GM12878 (cell line): ENCODE measurements at regions not wholly inside any gene's neighbourhood (a gene's known extent, or its start where the extent isn't known, plus 50 kb on each side); places are given as distances from the start of the nearest gene placed in this dataset.

Experiments used
- ATAC-seq: fragments of 200-7000 bp; cut with Tn5 transposase; 3 replicates; pipeline ENCODE4 v1.9.1; 2020; ENCODE audit warnings: mild to moderate bottlenecking, moderate library complexity
- BruUV-seq: library from RNA; stranded (reverse); fragments of 400-500 nt; replicated peaks from 2 replicates; lab custom pipeline; 2021; lab: Mats Ljungman, UMichigan
- CTCF ChIA-PET: fragments of 300-600 bp; sonication (Branson Sonifier 250); formaldehyde crosslinking; extraction: SDS; loops from one replicate; lab custom pipeline; 2021; ENCODE audit warnings: inconsistent platforms; lab: Yijun Ruan, JAX
- POLR2A ChIA-PET: fragments of 350-600 bp; formaldehyde crosslinking; extraction: SDS; loops from one replicate; lab custom pipeline; 2021; ENCODE audit warnings: inconsistent platforms; lab: Charles Lee
- RAD21 ChIA-PET: fragments of 300-600 bp; sonication (Branson Sonifier 250); formaldehyde crosslinking; loops from one replicate; lab custom pipeline; 2023; ENCODE audit warnings: antibody characterized with exemption; ENCODE audit not compliant: unreplicated experiment; lab: Charles Lee
- SMC1A ChIA-PET: fragments of 300-600 bp; sonication (Branson Sonifier 250); formaldehyde crosslinking; loops from one replicate; lab custom pipeline; 2023; ENCODE audit not compliant: unreplicated experiment, uncharacterized antibody; lab: Charles Lee
- DNase-seq: peaks from one replicate; pipeline ENCODE4 v3.0.0-alpha.2; 2011; ENCODE audit warnings: low read depth, low spot score
- FAIRE-seq: peaks from 3 replicates; lab custom pipeline; 2011; peaks lifted over from hg19 to GRCh38; lab: Jason Lieb, UNC
- H2AFZ ChIP-seq: 2 replicates; pipeline ENCODE4 v1.6.0; 2011; ENCODE audit warnings: low read depth, low read length, control low read depth; ENCODE audit not compliant: control insufficient read depth
- H3K27ac ChIP-seq: 2 replicates; pipeline ENCODE4 v1.5.1; 2011; ENCODE audit warnings: control low read depth; ENCODE audit not compliant: control insufficient read depth, insufficient read depth
- H3K27me3 ChIP-seq, 2 experiments: replicated peaks in 1 of 2; 2 replicates each; pipeline versions ENCODE4 v1.6.0 to v1.6.1; 2011; ENCODE audit warnings: low read length in 1 of 2; ENCODE audit not compliant: control insufficient read depth in 2 of 2, insufficient read depth in 2 of 2
- H3K36me3 ChIP-seq, 2 experiments: 2 replicates each; pipeline ENCODE4 v1.5.1; 2011; ENCODE audit warnings: low read length in 1 of 2; ENCODE audit not compliant: control insufficient read depth in 2 of 2, insufficient read depth in 2 of 2
- H3K4me1 ChIP-seq: 2 replicates; pipeline ENCODE4 v1.6.1; 2011; ENCODE audit warnings: mild to moderate bottlenecking, low read length, moderate library complexity, mixed read lengths; ENCODE audit not compliant: control insufficient read depth, insufficient read depth
- H3K4me2 ChIP-seq: 2 replicates; pipeline ENCODE4 v1.6.0; 2011; ENCODE audit warnings: control low read depth; ENCODE audit not compliant: control insufficient read depth, insufficient read depth
- H3K4me3 ChIP-seq: fragments of 200-600 bp; sonication (generic); 2 replicates; pipeline ENCODE4 v1.5.1; 2016
- H3K79me2 ChIP-seq: 2 replicates; pipeline ENCODE4 v1.6.0; 2011; ENCODE audit warnings: low read length; ENCODE audit not compliant: control insufficient read depth, insufficient read depth
- H3K9ac ChIP-seq: 2 replicates; pipeline ENCODE4 v1.8.0; 2011; ENCODE audit warnings: low read length, control low read depth, mixed read lengths; ENCODE audit not compliant: control insufficient read depth, insufficient read depth
- H3K9me3 ChIP-seq: replicated peaks from 3 replicates; pipeline ENCODE4 v1.5.1; 2011; ENCODE audit warnings: mild to moderate bottlenecking, low read length; ENCODE audit not compliant: control insufficient read depth, insufficient read depth
- H4K20me1 ChIP-seq: 2 replicates; pipeline ENCODE4 v1.6.0; 2011; ENCODE audit not compliant: control insufficient read depth, insufficient read depth
- ASH2L ChIP-seq: fragments of 300-600, 200-600 bp; sonication (generic); IDR thresholded peaks from 2 replicates; pipeline ENCODE4 v1.6.1; 2017; ENCODE audit warnings: low read depth, mild to moderate bottlenecking, borderline replicate concordance
- BCL11A ChIP-seq: IDR thresholded peaks from 2 replicates; pipeline ENCODE4 v1.6.1; 2011; ENCODE audit warnings: low read depth, low read length
- CBX3 ChIP-seq: fragments of 200-600 bp; sonication (generic); IDR thresholded peaks from 2 replicates; pipeline ENCODE4 v1.6.1; 2016; ENCODE audit warnings: low read depth, borderline replicate concordance
- CREB1 ChIP-seq: IDR thresholded peaks from 2 replicates; pipeline ENCODE4 v1.6.1; 2012; ENCODE audit warnings: low read depth, mild to moderate bottlenecking, inconsistent platforms
- E2F4 ChIP-seq: IDR thresholded peaks from 2 replicates; pipeline ENCODE4 v1.6.1; 2012; ENCODE audit warnings: low read depth, low read length, improper control_type of control experiment
- JUND ChIP-seq: IDR thresholded peaks from 2 replicates; pipeline ENCODE4 v1.6.1; 2012; ENCODE audit warnings: low read depth, mild to moderate bottlenecking, low read length, improper control_type of control experiment, moderate library complexity
- KLF5 ChIP-seq: fragments of 450-650 bp; IDR thresholded peaks from 2 replicates; pipeline ENCODE4 v1.6.1; 2014; ENCODE audit warnings: mild to moderate bottlenecking; ENCODE audit not compliant: partially characterized antibody
- NKRF ChIP-seq: fragments of 450-650 bp; conservative IDR thresholded peaks from 2 replicates; pipeline ENCODE4 v1.6.1; 2017; ENCODE audit warnings: mild to moderate bottlenecking, moderate library complexity
- PAX5 ChIP-seq: IDR thresholded peaks from 2 replicates; pipeline ENCODE4 v1.6.1; 2011; ENCODE audit warnings: low read depth, low read length, borderline replicate concordance
- ZBED1 ChIP-seq: IDR thresholded peaks from 2 replicates; pipeline ENCODE4 v1.6.1; 2016; ENCODE audit warnings: borderline replicate concordance
- ZZZ3 ChIP-seq: IDR thresholded peaks from 2 replicates; pipeline ENCODE4 v1.6.1; 2011; ENCODE audit warnings: low read depth; ENCODE audit not compliant: control insufficient read depth, insufficient read length
- WGBS: methylation state at CpG from one replicate; pipeline ENCODE4 v1.1.6; 2016; ENCODE audit warnings: low lambda C conversion rate; ENCODE audit not compliant: insufficient replicate concordance, insufficient coverage; ENCODE audit errors: missing lambda C conversion rate; 5-methylcytosine and 5-hydroxymethylcytosine counted together
- in situ Hi-C: fragments of 300-500 bp; cut with MboI; formaldehyde crosslinking; loops from 9 replicates; pipeline ENCODE4 v1.14.3; 2018; ENCODE audit warnings: mixed read lengths
- intact Hi-C: fragments of 100-400 bp; cut with micrococcal nuclease; formaldehyde crosslinking; loops from one replicate; pipeline ENCODE4 v1.14.2; 2022; ENCODE audit not compliant: unreplicated experiment

GRCh38 chr22:27466778-27467438 is 334.6 kb downstream of the MN1 start:
- in situ Hi-C loops = no loop called here
- no peaks in the 10 kb centered on the region for H3K4me1 ChIP-seq
- H3K4me3 ChIP-seq = no peak overlapping the region
- H3K27ac ChIP-seq = no peak overlapping the region
- no peaks in the 10 kb centered on the region for H3K36me3 ChIP-seq
- H3K27me3 ChIP-seq = no peaks in the 10 kb centered on the region
- no peaks in the 10 kb centered on the region for H3K79me2 ChIP-seq
- no peak overlapping the region for H3K4me2 ChIP-seq
- ATAC-seq (no peak), DNase-seq (no peak), FAIRE-seq (no peak)
- CTCF ChIA-PET = no interaction called here
- RAD21 ChIA-PET = no interaction called here
- no peak overlapping the region for H3K9ac ChIP-seq
- no TSS peak for BruUV-seq
- H3K9me3 ChIP-seq = no peaks in the 10 kb centered on the region; the same call in 2 of the 3 replicates
- 30% methylated on average over 7 of the region's 7 CpGs for WGBS
- no peak overlapping the region for H2AFZ ChIP-seq
- POLR2A ChIA-PET = no interaction called here
- intact Hi-C loops = no loop called here
- SMC1A ChIA-PET = no interaction called here
- TF ChIP-seq ZZZ3 = no peak
- TF ChIP-seq KLF5 = no peak
- TF ChIP-seq BCL11A = no peak
- no peak for TF ChIP-seq E2F4
- no peak for TF ChIP-seq NKRF
- TF ChIP-seq ASH2L = no peak
- TF ChIP-seq JUND = no peak
- no peak for TF ChIP-seq CREB1
- TF ChIP-seq ZBED1 = no peak
- TF ChIP-seq CBX3 = no peak
- TF ChIP-seq PAX5 = no peak
- no peaks in the 10 kb centered on the region for H4K20me1 ChIP-seq
